GM19438 (cell line): ENCODE measurements at regions not wholly inside any gene's neighbourhood (a gene's known extent, or its start where the extent isn't known, plus 50 kb on each side); places are given as distances from the start of the nearest gene placed in this dataset.
A peak's percentile ranks its signal among the peaks of the same experiment; 100 is the strongest.
"Not testable (repeated sequence)": the region's sequence is repeated elsewhere in the genome, so short reads cannot be mapped to it uniquely, and the experiment has no call there.

ENCODE experiments used
- ATAC-seq: cut with Tn5 transposase; IDR thresholded peaks from one replicate; pipeline ENCODE4 v1.9.1; 2021; ENCODE audit warnings: low read depth; ENCODE audit not compliant: unreplicated experiment

DNA sequence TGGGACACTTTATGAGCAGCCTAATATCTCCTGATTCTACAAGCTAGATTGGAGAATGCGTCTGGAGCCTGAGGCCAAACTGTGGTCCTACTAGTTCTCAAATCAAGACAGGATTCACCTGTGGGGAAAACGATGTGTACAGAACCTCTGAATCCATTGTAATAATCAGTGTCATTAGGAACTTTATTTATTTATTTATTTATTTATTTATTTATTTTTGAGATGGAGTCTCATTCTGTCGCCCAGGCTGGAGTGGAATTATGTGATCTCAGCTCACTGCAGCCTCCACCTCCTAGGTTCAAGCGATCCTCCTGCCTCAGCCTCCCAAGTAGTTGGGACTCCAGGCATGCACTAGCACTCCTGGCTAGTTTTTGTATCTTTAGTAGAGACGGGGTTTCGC, 52.6 kb upstream of the KIF26B start:
- ATAC-seq, result not testable (repeated sequence)

DNA sequence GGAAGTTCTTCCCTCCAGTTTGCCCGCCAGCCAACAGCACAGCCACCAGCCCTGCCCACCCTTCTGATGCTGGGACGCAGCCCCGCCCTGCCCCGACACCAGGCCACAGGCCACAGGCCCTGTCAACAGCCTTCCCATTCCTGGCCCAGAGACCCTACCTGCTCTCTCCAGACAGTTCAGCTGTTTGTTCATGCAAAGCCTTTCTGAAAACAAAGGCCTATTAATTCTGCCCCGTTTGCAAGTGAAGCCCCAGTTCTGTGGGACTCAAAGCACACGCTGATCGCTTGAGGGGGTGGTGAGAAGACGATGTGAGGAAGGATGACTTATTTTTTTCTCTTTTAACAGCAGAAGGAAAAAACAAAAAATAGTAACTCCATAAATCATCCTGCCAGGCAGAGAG, 55.4 kb upstream of the KIF26B start:
- no peak for ATAC-seq

DNA sequence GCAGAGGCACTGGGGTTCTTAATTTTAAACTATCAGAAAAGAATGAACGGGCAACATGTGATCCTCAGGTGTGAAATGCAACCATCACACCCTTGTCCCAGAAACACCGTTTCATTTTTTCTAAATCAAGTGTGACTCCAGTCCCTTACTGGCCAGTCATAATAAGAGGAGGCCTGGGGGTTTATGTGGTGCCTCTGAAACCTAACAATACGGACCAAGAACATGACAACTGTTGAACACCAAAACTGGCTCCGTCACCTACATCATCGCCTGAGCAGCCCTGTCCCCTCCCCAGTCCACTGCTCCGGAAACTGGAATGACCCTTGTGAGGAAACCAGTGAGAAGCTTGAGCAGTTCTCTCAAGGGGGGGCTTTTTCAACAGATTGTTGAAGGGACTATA, 55.9 kb upstream of the KIF26B start:
- ATAC-seq, result no peak

DNA sequence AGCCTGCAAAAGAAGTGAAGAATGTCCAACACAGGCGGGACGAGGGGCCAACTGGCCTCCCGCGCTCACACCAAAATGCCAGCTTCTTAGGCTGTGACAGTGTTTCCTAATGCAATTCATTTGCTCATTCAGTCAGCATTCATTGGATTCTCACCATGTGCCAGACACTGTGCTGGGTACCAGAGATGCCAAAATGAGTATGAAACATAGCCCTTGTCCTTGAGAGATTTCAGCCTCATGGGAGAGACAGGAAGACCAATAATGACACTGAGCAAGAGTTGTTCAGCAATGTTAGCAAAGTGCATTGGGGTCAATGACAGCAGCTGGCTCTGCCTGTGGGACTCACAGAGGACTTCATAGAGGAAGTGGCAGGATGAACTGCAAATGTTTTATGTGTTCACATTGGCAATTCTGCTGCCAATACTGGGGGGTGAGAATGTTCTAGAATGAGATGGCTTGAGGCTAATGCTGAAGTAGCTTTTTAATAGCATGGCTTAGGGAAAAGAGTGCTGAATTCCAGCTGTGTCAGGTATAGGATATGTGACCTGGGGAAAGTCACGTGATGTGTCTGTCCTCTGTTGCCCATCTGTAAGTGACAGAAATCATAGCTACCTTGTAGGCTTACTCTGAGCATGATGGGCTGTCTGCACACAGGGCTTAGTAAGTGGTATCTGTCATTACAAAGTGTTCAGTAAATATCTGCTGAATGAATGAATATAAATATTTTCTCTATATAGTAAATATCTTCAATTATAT, 58.3 kb upstream of the KIF26B start:
- no peak for ATAC-seq

DNA sequence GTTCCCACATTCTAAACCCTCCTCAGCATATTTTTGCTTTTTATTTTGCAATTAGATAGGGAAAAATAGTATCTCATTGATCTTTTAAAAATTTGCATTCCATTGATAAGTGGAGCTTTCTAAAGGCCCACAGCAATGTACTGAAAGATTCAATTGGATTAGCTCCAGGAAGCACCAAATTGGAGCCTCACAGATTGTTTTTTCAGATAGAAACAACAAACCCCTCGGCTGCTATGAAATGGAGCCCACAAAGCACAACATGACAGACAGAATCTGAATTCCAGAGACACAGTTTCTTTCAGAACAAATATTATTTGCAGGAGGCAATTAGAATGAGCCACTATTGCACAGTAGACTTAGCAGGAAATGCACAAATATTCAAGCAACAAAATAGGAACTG, 58.9 kb upstream of the KIF26B start:
- no peak for ATAC-seq

DNA sequence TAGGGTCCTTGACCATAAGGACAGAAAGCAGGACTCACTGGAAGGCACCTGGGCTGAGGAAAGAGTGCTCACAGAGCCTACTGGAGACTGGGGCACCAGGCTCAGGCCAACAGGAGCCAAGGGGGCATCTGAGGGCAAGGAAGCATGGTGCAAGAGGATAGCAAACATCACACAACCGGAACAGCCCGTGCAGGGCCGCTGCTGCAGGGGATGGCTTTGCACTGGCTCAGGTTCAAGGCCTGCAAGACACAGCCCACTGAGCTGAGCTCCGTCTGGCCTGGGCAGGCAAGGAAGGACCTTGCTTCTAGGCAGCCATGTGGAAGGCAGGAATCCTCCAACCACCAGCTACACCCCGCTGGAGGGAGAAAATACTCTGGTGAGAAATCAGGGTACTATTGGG, 59.8 kb upstream of the KIF26B start:
- no peak for ATAC-seq

DNA sequence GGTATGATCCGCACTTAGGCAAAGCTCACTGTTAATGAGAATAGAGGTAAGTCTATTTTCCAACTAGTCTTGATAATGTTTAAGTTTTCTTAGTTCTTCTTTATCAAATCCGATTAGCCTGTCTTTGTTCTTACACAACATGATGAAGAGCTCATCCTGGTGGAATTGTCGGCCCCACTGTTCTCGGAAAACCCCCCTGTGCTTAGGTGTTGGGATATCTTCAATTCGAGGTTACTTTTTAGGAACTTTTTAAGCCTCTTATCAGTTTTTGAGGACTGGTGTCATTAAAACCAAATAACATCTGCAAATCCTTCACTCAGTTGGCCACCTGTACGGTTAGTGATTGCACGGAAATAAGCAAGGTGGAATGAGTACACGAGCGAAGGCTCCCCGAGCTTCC, 60.7 kb upstream of the KIF26B start:
- no peak for ATAC-seq

DNA sequence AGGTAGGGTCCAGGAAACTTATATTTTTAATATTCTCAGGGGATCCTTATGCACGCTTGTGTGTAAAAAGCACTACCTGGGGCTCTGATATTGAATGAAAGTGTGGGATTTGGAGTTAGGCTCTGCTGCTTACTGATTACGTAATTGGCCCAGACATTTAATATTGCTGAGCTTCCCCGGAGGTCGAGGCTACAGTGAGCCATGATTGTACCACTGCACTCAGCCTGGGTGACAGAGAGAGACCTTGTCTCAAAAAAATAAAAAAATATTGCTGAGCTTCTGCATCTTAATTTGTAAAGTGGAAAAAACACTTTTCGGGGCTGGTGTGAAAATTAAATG, 62.2 kb upstream of the KIF26B start:
- ATAC-seq, result no peak

DNA sequence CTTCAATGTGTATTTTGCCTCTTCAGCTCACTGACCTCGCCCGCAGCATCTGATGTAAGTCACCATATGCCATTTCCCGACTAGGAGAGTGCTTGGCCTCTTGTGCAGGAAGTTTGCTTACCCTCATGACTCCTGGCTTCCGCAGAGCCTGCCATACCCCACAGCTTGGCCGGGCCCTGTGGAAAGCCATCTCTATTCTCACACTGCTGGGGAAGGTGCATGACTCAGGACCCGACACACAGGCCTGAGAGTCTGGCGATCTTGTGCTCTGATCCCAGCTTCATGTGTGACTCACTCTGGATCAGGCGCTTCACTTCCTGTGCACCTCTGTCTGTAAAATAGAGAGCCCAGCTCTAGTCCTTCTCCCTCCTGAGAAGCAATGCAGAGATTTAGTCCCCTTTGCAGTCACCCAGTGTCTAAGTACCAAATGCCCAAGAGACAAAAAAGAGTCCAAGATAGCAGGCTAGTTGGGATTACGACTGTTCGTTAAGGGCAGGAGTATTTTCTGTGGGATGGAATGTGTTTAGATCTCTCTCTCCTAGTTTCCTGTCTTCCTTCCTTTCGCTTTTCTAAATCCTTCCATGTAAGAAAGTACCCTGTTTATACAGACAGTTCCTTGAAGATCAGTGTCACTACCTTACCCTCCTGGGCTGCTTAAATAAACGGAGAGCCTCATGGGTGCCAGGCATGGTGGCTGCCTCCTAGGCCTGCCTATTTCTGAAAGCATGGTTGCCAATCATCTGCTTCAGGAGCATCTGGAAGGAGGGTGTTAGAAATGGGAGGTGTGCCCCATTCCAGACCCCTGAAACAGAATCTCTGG, 62.8 kb upstream of the KIF26B start:
- no peak for ATAC-seq

DNA sequence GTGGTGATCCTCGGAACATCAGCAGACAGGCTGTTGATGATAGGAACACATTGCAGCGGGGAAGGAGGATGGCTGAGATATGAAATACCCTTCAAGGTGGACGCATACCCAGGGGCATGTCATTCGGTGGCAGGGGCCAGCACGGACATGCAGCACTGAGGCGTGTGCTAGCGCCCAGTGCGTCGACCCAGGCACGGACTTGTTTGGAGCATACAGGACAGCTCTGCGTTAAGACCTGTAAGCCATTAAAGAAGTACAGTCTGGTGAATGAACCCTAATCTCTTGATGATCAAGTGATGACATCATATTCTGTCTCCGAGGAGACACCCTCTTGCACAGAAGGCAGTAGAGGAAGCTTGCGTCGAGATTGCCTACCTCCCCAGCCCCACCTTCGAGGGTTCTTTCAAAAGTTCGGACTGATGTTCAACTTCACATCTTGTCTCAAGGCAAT, 63.6 kb upstream of the KIF26B start:
- no peak for ATAC-seq

DNA sequence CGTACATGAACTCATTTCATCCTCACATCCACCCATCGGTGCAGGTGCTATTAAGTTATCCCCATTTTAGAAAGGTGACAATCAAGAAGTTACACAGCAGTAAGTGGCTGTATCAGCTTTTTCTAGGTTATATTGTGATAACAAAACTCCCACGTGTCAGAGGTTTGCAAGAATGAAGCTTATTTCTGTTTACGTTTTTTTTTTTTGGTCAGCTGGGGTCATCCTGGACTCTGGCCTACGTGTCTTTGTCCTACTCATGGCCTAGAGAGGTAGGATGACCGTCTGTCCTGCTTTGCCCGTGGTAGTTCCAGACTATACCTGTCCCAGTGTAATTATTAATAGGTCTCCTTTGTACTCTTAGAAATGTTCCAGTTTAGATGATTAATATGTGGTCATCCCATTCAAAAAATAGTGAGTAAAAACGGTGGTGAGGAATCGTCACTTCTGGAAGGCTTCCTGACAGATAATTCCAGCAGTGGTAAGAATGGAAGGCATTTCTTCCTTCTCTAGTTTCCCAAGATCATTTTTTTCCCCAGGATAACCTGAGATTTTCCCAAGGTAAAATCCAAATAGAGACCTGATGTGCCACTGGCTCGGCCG, 64.2 kb upstream of the KIF26B start:
- ATAC-seq, result no peak

DNA sequence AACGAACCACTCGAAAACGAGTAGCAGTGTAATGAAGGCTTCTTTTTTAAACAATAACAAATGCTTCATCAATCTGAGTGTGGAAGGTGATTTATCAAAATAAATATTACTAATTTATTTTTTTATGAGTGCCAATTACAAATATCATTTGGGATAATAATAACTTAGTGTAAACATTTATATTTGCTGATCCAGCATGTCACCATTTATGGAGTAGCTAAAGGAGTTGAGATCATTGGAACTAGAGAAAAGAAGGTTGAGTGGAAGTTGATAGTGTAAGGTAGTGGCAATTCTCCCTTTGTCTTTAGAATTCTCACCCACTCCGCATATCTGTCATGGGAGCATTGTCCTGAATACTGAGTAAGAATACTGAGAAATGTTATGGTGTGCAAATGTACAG, 67.1 kb upstream of the KIF26B start:
- ATAC-seq, result no peak

DNA sequence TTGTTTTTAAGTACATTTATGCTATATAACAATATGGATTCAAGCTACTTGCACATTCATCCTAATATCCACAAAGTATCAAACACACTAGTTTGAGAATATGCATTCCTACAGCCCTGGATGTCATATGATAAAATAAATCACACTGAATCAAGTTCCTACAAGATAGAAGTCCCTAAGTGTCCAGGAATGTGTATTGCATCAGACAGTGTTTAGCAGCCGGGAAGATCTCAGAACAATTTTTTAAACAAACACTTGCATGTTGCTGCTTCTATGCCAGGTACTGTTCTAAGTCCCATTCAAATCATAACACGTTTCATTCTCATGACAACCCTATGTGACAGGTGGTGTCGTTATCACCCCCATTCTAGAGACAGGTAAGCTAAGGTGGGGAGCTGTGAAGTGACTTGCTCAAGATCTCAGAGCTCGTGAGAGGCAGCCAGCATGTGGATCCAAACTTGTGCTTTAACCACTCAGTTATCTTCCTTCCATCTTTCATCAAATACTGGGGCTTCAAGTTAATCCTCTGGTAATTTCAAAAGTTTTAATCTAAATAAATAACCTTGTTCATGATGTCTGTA, 68.3 kb upstream of the KIF26B start:
- no peak for ATAC-seq

DNA sequence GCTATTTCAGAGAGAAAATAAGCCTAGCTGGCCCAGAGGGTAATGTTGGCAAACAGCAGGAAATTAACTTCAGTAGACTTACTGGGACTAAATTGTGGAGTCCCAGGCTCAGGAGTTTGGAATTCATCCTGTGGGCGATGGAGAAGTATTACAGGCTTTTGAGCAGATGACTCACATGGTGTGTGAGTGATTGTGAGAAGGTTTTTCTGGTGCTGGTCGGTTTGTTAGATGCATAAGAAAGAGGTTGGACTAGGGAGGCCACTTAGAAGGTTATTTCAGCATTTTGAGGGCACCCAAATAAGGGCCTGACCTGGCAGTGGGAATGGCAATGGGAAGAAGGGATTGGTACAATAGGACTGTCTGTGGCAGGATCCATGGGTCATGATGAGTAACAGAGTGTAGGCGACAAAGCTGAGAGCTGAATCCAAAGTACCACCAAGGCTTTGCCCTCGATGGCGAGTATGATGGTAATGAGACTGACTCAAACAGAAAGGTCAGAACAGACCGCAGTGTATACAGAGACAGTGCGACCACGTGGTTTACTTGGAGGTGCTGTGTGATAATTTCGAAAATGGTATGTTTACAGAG, 69.2 kb upstream of the KIF26B start:
- peak; percentile 92 for ATAC-seq

DNA sequence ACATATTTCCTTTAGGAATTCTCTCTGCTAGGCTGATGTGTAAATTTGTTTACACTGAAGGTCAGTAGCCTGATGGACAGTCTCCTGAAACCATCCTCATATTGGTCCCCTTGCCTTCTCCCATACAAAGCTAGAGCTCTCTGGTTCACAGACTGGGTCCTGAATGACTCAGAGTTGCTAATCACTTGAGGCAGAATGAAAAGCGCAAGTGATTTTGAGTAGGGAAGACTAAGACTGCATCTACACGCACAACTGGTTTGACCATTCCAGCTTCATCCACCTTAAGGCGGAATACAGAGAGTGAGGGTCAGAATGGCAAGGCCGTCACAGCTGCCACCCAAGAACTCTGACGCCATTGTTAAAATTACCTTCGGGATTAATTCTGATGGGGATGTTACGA, 70.2 kb upstream of the KIF26B start:
- ATAC-seq, result no peak

DNA sequence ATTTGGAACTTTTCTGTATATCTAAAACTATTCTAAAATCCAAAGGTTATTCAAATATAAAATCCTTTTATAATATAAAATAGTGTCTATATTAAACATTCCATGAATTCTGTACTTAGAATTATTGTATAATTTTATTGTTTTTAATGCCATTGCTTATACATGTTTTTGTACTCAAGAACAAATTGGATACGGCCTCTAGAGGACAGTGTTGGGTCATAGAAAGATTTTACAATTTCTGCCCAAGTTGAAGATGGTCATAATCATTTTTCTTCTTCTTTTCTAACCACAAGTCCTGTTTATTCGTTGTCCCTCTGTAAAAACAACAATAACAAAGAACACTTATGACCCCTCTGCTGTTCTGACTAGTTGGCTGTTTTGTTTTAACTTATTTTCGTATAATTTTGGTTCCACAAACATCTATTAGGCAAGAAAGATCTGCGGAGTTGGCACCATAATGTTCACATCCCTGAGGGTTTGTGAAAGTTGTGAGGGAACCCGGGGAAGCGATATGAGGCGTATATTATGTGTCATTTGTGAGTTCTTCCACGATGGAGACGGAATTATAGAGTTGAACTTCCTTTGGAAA, 75.7 kb upstream of the KIF26B start:
- no peak for ATAC-seq

DNA sequence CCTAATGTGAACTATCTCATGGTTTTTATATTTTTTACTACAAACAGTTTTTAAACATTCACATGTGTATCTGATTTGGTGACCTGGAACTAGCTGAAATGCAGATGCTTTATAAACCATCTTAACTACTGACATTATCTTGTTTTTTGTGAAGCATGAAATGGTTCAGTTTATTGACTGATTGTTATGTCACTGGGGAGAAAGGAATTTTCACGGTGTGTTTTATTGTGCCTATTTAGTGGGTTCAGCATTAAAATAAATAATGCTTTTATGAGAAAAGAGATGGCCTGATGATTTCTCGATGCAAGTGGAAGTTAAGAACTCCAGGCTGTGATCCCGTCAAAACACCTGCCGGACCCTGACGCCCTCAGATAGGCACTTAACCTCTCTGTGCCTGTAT, 79.9 kb upstream of the KIF26B start:
- no peak for ATAC-seq

DNA sequence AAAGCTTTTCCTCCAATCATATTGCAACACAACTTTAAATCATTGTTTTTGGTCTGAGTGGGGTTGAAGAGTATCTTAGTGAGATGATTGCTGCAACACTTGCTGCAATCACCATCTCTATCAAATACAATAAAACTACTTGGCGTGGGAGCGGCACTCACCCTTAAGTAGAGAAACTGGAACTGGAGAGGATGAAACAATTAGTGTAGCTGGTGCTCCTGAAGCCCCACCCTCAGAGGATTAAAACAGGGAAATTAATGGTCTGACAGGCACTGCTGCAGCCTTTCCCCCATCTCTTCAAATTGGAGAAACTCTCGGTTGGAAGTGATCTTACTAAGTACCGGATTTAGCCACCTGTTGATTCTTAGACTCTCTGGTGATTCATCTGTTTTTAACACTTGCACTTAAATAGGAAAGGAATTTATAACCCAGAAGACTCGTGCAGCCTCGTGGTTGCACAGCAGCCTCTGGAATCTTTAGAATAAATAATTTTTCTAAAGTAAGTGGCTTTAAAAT, 80.5 kb upstream of the KIF26B start:
- ATAC-seq, result no peak

DNA sequence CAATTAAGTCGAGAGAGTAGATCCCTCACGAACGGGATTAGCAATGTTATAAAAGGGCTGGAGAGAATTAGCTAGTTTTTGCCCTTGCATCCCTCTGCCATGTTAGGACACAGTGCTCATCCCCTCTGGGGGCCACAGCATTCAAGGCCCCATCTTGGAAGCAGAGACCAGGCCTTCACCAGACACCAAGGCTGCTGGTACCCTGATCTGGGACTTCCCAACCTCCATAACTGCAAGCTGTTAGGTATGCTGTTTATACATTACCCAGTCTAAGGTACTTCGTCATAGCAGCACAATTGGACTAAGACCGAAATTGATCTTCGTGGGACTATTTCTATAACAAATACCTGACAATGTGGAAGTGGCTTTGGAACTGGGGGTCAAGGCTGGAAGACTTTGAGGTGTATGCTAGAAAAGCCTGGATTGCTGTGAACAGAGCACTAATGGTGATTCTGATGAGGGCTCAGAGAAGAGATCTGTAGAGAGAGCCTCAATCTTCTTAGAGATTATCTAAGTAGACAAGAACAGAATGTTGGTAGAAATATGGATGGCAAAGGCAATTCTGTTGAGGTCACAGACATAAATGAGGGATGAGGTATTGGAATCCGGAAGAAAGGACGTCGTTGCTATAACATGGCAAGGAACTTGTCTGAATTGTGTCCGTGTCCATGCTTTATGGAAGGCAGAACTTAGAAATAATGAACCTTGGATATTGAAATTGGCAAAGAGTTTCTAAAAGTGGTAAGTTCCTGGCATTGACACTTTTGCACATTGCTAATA, 83.8 kb upstream of the KIF26B start:
- no peak for ATAC-seq

DNA sequence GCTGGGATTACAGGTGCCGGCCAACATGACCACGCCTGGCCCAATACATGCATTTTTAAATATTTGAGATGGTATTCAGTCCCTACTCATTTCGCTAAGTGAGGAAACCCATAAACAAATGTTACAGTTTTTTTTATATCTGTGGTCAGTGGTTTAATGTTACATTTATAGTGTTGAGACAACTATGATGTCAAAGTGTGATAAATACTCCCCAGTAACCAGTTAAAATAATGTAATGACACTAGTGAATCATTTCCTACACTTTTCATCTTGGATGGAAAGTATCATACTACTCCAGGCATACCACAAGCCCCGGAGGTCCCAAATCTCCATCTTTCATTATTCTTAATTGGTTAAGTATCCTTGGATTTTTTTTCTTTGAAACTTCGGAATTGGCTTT, 87.5 kb upstream of the KIF26B start:
- no peak for ATAC-seq
